ENCODE measurements at regions not wholly inside any gene's neighbourhood (a gene's known extent, or its start where the extent isn't known, plus 50 kb on each side); places are given as distances from the start of the nearest gene placed in this dataset.

DNA sequence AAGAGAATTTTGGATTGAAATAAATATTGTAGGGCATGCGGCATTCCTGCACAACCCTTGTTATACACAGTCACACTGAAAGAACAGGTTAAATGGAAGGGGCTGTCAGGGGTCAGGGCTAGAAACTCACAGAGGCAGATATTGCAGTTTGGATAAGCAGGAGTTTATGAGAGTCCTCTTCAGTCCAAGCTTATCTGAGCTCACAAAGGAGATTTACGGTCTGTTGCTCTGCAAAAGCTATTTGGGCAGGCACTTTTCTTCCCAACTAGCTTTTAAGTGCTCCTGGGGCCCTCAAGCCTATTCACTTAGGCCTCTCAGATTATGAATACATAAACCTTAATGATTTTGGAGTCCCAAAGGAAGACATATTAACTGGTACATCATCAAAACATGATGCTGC is 156.2 kb downstream of the SOX4 start:
- TF ChIP-seq, protein P1, sequence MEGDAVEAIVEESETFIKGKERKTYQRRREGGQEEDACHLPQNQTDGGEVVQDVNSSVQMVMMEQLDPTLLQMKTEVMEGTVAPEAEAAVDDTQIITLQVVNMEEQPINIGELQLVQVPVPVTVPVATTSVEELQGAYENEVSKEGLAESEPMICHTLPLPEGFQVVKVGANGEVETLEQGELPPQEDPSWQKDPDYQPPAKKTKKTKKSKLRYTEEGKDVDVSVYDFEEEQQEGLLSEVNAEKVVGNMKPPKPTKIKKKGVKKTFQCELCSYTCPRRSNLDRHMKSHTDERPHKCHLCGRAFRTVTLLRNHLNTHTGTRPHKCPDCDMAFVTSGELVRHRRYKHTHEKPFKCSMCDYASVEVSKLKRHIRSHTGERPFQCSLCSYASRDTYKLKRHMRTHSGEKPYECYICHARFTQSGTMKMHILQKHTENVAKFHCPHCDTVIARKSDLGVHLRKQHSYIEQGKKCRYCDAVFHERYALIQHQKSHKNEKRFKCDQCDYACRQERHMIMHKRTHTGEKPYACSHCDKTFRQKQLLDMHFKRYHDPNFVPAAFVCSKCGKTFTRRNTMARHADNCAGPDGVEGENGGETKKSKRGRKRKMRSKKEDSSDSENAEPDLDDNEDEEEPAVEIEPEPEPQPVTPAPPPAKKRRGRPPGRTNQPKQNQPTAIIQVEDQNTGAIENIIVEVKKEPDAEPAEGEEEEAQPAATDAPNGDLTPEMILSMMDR (IDR thresholded peaks at IDR 0.05; ENCODE audit: low read depth, low read length, missing input control): no peak
- TF ChIP-seq, protein P2, sequence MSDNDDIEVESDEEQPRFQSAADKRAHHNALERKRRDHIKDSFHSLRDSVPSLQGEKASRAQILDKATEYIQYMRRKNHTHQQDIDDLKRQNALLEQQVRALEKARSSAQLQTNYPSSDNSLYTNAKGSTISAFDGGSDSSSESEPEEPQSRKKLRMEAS (IDR thresholded peaks at IDR 0.05): no peak
